SK-N-SH (cell line): ENCODE measurements at regions not wholly inside any gene's neighbourhood (a gene's known extent, or its start where the extent isn't known, plus 50 kb on each side); places are given as distances from the start of the nearest gene placed in this dataset.

ENCODE experiments used
- CTCF ChIA-PET: fragments of 300-600, 350-600 bp; formaldehyde crosslinking; extraction: SDS; loops from one replicate; lab custom pipeline; 2021; lab: Yijun Ruan, JAX
- POLR2A ChIA-PET: fragments of 350-600 bp; sonication (Branson Sonifier 250); formaldehyde crosslinking; extraction: SDS; loops from one replicate; lab custom pipeline; 2020; ENCODE audit warnings: antibody characterized with exemption, inconsistent platforms; lab: Yijun Ruan, JAX
- DNase-seq: peaks from one replicate; pipeline ENCODE4 v3.0.0; 2012
- H2AFZ ChIP-seq: fragments of 200-600 bp; sonication (generic); 2 replicates; pipeline ENCODE4 v1.8.1; 2016; ENCODE audit warnings: antibody characterized with exemption, mild to moderate bottlenecking, low read depth
- H3F3A ChIP-seq: fragments of 200-600 bp; sonication (generic); replicated peaks from 2 replicates; pipeline ENCODE3; 2016; ENCODE audit warnings: antibody characterized with exemption, mild to moderate bottlenecking; ENCODE audit not compliant: insufficient read depth
- H3K27ac ChIP-seq, 2 experiments: fragments of 200-500 bp in 1 of 2; fragments of 200-600 bp in 1 of 2; sonication (Bioruptor generic) in 1 of 2; sonication (generic), shearing (Covaris generic) in 1 of 2; 2 replicates each; pipeline versions ENCODE4 v1.5.1 to v1.6.1; 2014 to 2016; ENCODE audit warnings: low read depth in 2 of 2, inconsistent platforms in 1 of 2, low read length in 1 of 2, mild to moderate bottlenecking in 1 of 2, mixed read lengths in 1 of 2
- H3K27me3 ChIP-seq: fragments of 200-600 bp; sonication (generic), shearing (Covaris generic); 2 replicates; pipeline ENCODE4 v1.6.1; 2016; ENCODE audit warnings: mixed run types; ENCODE audit not compliant: insufficient read depth
- H3K36me3 ChIP-seq, 2 experiments: fragments of 200-500 bp in 1 of 2; fragments of 200-600 bp in 1 of 2; sonication (Bioruptor generic) in 1 of 2; sonication (generic) in 1 of 2; replicated peaks in 1 of 2; 2 replicates each; pipeline versions ENCODE3 to v1.5.1; 2014 to 2016; ENCODE audit warnings: low read length in 1 of 2, mild to moderate bottlenecking in 1 of 2; ENCODE audit not compliant: insufficient read depth in 2 of 2, control insufficient read depth in 1 of 2
- H3K4me1 ChIP-seq, 2 experiments: fragments of 200-500 bp in 1 of 2; fragments of 200-600 bp in 1 of 2; sonication (Bioruptor generic) in 1 of 2; sonication (generic), shearing (Covaris generic) in 1 of 2; 2 replicates each; pipeline versions ENCODE4 v1.5.1 to v1.6.1; 2014 to 2016; ENCODE audit warnings: low read depth in 1 of 2, low read length in 1 of 2, mixed run types in 1 of 2; ENCODE audit not compliant: insufficient read depth in 2 of 2, control insufficient read depth in 1 of 2
- H3K4me2 ChIP-seq: fragments of 200-600 bp; sonication (generic), shearing (Covaris generic); 2 replicates; pipeline ENCODE4 v1.6.1; 2017; ENCODE audit warnings: mixed run types
- H3K4me3 ChIP-seq, 2 experiments: fragments of 200-500 bp in 1 of 2; fragments of 200-600 bp in 1 of 2; sonication (Bioruptor generic) in 1 of 2; sonication (generic), shearing (Covaris generic) in 1 of 2; 2 replicates each; pipeline versions ENCODE4 v1.5.1 to v1.8.1; 2014 to 2016; ENCODE audit warnings: low read depth in 2 of 2, inconsistent platforms in 1 of 2, low read length in 1 of 2, mild to moderate bottlenecking in 1 of 2, mixed read lengths in 1 of 2, moderate library complexity in 1 of 2
- H3K79me2 ChIP-seq: fragments of 200-600 bp; sonication (generic); 2 replicates; pipeline ENCODE4 v1.8.1; 2017; ENCODE audit warnings: mild to moderate bottlenecking; ENCODE audit not compliant: insufficient read depth
- H3K9ac ChIP-seq: fragments of 200-600 bp; sonication (generic); 2 replicates; pipeline ENCODE4 v1.6.1; 2017; ENCODE audit warnings: mixed run types
- H3K9me2 ChIP-seq: fragments of 200-600 bp; sonication (generic); 2 replicates; pipeline ENCODE4 v1.6.1; 2017; ENCODE audit warnings: mixed run types
- H3K9me3 ChIP-seq: fragments of 200-600 bp; sonication (generic); 2 replicates; pipeline ENCODE4 v1.6.1; 2017; ENCODE audit warnings: mixed run types, mild to moderate bottlenecking, moderate library complexity
- H4K20me1 ChIP-seq: fragments of 200-600 bp; sonication (generic); 2 replicates; pipeline ENCODE4 v1.6.1; 2017; ENCODE audit warnings: mild to moderate bottlenecking, mixed run types; ENCODE audit not compliant: insufficient read depth
- CTCF ChIP-seq: fragments of 200-600 bp; sonication (generic); IDR thresholded peaks from 2 replicates; pipeline ENCODE4 v1.6.1; 2017; ENCODE audit warnings: antibody characterized with exemption, mild to moderate bottlenecking, moderate library complexity
- ELF1 ChIP-seq: IDR thresholded peaks from 2 replicates; pipeline ENCODE4 v1.4.0; 2012
- EP300 ChIP-seq, 2 experiments: IDR thresholded peaks; 2 replicates each; pipeline versions ENCODE4 v1.4.0 to v1.6.1; 2012; ENCODE audit warnings: borderline replicate concordance in 1 of 2, low read depth in 1 of 2, low read length in 1 of 2
- EZH2phosphoT487 ChIP-seq: fragments of 200-600 bp; sonication (generic); IDR thresholded peaks from 2 replicates; pipeline ENCODE4 v1.6.1; 2017; ENCODE audit warnings: low read depth, mixed run types, mild to moderate bottlenecking, antibody characterized with exemption, moderate library complexity, borderline replicate concordance
- FOSL2 ChIP-seq: IDR thresholded peaks from 2 replicates; pipeline ENCODE4 v1.4.0; 2012; ENCODE audit warnings: low read depth, mild to moderate bottlenecking, moderate library complexity, borderline replicate concordance
- FOXJ3 ChIP-seq: sonication (generic); formaldehyde crosslinking; IDR thresholded peaks from 2 replicates; pipeline ENCODE4 v1.5.1; 2020; ENCODE audit warnings: mild to moderate bottlenecking, missing genetic modification reagents
- FOXM1 ChIP-seq: IDR thresholded peaks from 2 replicates; pipeline ENCODE4 v1.4.0; 2012; ENCODE audit warnings: low read depth, mild to moderate bottlenecking
- NFIC ChIP-seq: IDR thresholded peaks from 2 replicates; pipeline ENCODE4 v1.4.0; 2012; ENCODE audit warnings: borderline replicate concordance
- RAD21 ChIP-seq: IDR thresholded peaks from 2 replicates; pipeline ENCODE4 v1.6.1; 2012; ENCODE audit warnings: mild to moderate bottlenecking, low read length
- REST ChIP-seq: IDR thresholded peaks from 2 replicates; pipeline ENCODE4 v1.6.1; 2012; ENCODE audit warnings: mild to moderate bottlenecking, low read depth, low read length, moderate library complexity
- RXRA ChIP-seq: IDR thresholded peaks from 2 replicates; pipeline ENCODE4 v1.4.0; 2012; ENCODE audit warnings: low read depth, mild to moderate bottlenecking, borderline replicate concordance
- USF1 ChIP-seq: IDR thresholded peaks from 2 replicates; pipeline ENCODE4 v1.4.0; 2012; ENCODE audit warnings: low read depth, borderline replicate concordance
- whole genome bisulfite sequencing: methylation state at CpG from one replicate; pipeline ENCODE4 v1.1.6; 2017; ENCODE audit warnings: low lambda C conversion rate; 5-methylcytosine and 5-hydroxymethylcytosine counted together
- TF ChIP-seq, protein P1 (sequence below): IDR thresholded peaks from 2 replicates; pipeline ENCODE4 v1.4.0; 2012; ENCODE audit warnings: low read depth, borderline replicate concordance
- TF ChIP-seq, protein P2 (sequence below): fragments of 150-350 bp; IDR thresholded peaks from 2 replicates; pipeline ENCODE4 v1.6.1; 2017; ENCODE audit warnings: antibody characterized with exemption, low read length, low read depth, borderline replicate concordance
- TF ChIP-seq, protein P3 (sequence below): fragments of 150-350 bp; IDR thresholded peaks from 2 replicates; pipeline ENCODE4 v1.6.1; 2016; ENCODE audit warnings: mild to moderate bottlenecking, low read depth, low read length

DNA sequence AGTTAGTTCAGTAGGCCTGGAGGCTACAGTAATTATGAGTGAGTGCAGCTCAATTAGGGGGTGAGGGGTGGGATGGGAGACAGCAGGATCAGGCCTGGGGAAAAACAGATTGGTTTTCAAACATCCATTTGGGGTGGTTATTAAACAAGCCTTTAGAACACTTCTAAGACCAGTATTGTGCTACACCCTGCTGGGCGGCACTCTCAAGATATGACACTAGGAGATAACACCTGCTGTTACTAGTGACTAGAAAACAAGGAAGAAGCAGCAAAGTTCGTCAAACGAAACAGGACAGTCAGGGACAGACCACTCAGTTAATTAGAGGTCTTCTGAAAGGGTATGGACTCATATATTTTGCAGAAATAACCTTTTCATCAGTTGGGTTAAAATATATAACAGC, 353.6 kb downstream of the PTEN start:
- Histone ChIP-seq H3K36me3 (no peaks in the 10 kb centered on the region), H3K27me3 (no peaks in the 10 kb centered on the region), H3K4me3 (no peak overlapping the region), H3K79me2 (no peaks in the 10 kb centered on the region), H3K9ac (no peak overlapping the region), H3K27ac (no peak overlapping the region), H2AFZ (no peak overlapping the region), H3K9me3 (no peaks in the 10 kb centered on the region), H3K9me2 (no peaks in the 10 kb centered on the region), H3K4me2 (no peak overlapping the region), H3F3A (no peaks in the 10 kb centered on the region)
- POLR2A ChIA-PET, result interaction anchor here (0.8 kb wide), 1 partner anchor 22 kb away, joined by 3 read pairs; no protein-coding TSS in a partner anchor
- 85% methylated on average over 3 of the region's 3 CpGs for WGBS
- DNase-seq, result no peak
- CTCF ChIA-PET, result interaction anchor here (1.5 kb wide), 1 partner anchor 172 kb away, joined by 6 read pairs; no protein-coding TSS in a partner anchor
- TF ChIP-seq RAD21, result peak; percentile 27
- TF ChIP-seq, protein P1, sequence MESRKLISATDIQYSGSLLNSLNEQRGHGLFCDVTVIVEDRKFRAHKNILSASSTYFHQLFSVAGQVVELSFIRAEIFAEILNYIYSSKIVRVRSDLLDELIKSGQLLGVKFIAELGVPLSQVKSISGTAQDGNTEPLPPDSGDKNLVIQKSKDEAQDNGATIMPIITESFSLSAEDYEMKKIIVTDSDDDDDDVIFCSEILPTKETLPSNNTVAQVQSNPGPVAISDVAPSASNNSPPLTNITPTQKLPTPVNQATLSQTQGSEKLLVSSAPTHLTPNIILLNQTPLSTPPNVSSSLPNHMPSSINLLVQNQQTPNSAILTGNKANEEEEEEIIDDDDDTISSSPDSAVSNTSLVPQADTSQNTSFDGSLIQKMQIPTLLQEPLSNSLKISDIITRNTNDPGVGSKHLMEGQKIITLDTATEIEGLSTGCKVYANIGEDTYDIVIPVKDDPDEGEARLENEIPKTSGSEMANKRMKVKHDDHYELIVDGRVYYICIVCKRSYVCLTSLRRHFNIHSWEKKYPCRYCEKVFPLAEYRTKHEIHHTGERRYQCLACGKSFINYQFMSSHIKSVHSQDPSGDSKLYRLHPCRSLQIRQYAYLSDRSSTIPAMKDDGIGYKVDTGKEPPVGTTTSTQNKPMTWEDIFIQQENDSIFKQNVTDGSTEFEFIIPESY, result no peak
- TF ChIP-seq, all 33 proteins: peak for 1
- peaks cover 0 to 8% of the 10 kb centered on the region in 2 experiments; a peak in 1 of 4 replicates for H3K4me1 ChIP-seq
- no peaks in the 10 kb centered on the region for H4K20me1 ChIP-seq

DNA sequence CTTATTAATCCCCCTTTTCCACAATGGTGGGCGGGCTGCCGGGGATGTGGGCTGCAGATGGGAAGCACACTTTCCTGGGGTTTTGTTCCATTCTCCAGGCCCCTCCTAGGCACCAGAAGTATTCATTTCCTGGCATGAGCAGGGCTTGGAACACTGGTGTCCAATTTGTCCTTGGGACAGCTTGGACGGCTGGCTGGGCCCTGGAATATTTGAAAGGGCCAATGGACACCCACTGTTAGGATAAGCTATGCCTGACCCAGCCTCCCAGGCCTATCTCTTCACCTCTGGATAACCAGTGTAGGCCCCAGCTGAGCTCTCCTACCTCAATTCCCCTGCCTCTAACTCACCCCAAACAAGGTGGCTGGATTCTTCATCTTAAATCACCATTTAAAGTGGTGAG, 354.9 kb downstream of the PTEN start:
- ChIA-PET CTCF (interaction anchor here (1.5 to 2.8 kb wide), 2 partner anchors 104 to 171 kb away, joined by 6 to 7 read pairs; no protein-coding TSS in a partner anchor), POLR2A (no interaction called here)
- H3K4me1 ChIP-seq, result peaks cover 0 to 10% of the 10 kb centered on the region in 2 experiments; a peak in 2 of 4 replicates
- no peaks in the 10 kb centered on the region for H3F3A ChIP-seq
- H3K9ac ChIP-seq, result no peak overlapping the region
- TF ChIP-seq, protein P2, sequence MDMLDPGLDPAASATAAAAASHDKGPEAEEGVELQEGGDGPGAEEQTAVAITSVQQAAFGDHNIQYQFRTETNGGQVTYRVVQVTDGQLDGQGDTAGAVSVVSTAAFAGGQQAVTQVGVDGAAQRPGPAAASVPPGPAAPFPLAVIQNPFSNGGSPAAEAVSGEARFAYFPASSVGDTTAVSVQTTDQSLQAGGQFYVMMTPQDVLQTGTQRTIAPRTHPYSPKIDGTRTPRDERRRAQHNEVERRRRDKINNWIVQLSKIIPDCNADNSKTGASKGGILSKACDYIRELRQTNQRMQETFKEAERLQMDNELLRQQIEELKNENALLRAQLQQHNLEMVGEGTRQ, result no peak
- TF ChIP-seq, protein P3, sequence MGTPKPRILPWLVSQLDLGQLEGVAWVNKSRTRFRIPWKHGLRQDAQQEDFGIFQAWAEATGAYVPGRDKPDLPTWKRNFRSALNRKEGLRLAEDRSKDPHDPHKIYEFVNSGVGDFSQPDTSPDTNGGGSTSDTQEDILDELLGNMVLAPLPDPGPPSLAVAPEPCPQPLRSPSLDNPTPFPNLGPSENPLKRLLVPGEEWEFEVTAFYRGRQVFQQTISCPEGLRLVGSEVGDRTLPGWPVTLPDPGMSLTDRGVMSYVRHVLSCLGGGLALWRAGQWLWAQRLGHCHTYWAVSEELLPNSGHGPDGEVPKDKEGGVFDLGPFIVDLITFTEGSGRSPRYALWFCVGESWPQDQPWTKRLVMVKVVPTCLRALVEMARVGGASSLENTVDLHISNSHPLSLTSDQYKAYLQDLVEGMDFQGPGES, result no peak
- no peak for TF ChIP-seq CTCF
- TF ChIP-seq FOSL2, result no peak
- no peak for TF ChIP-seq REST
- no peak for TF ChIP-seq NFIC
- no peak for TF ChIP-seq EP300 (IDR thresholded peaks at IDR 0.05; ENCODE audit: borderline replicate concordance in 1 of 2, low read depth in 1 of 2, low read length in 1 of 2)
- TF ChIP-seq FOXM1, result no peak
- TF ChIP-seq USF1, result no peak
- no peak for TF ChIP-seq ELF1
- TF ChIP-seq RXRA, result no peak
- TF ChIP-seq EZH2phosphoT487, result no peak
- no peak for TF ChIP-seq FOXJ3 (CRISPR knock-in tag)
- no peaks in the 10 kb centered on the region for H3K9me2 ChIP-seq
- no peak overlapping the region for H2AFZ ChIP-seq
- 100% methylated on average over 2 of the region's 3 CpGs for WGBS
- H3K27ac ChIP-seq, result no peak overlapping the region
- H3K27me3 ChIP-seq, result no peaks in the 10 kb centered on the region
- DNase-seq, result no peak
- no peak overlapping the region for H3K4me3 ChIP-seq
- H3K36me3 ChIP-seq, result no peaks in the 10 kb centered on the region
- no peaks in the 10 kb centered on the region for H4K20me1 ChIP-seq
- no peaks in the 10 kb centered on the region for H3K9me3 ChIP-seq
- no peak overlapping the region for H3K4me2 ChIP-seq
- no peaks in the 10 kb centered on the region for H3K79me2 ChIP-seq
